Breast epithelium (tissue), 4 donors: ENCODE measurements at regions not wholly inside any gene's neighbourhood (a gene's known extent, or its start where the extent isn't known, plus 50 kb on each side); places are given as distances from the start of the nearest gene placed in this dataset.

Experiments
- DNase-seq, 2 donors: peaks; one replicate each; pipeline ENCODE4 v3.0.0-alpha.2; 2019; ENCODE audit warnings: low spot score in 2 of 2
- H3K27ac ChIP-seq, 2 donors: fragments of 200-600 bp; sonication (generic) in 1 of 2; one replicate each; pipeline ENCODE4 v1.5.1; 2016 to 2019; ENCODE audit warnings: mild to moderate bottlenecking in 1 of 2
- H3K27me3 ChIP-seq, 2 donors: fragments of 200-600 bp; sonication (generic) in 1 of 2; one replicate each; pipeline versions ENCODE4 v1.5.1 to v1.6.0; 2017 to 2019; ENCODE audit warnings: control low read depth in 1 of 2, mild to moderate bottlenecking in 1 of 2
- H3K36me3 ChIP-seq: fragments of 200-600 bp; one replicate; pipeline ENCODE4 v1.5.1; 2019
- H3K4me1 ChIP-seq, 2 donors: fragments of 200-600 bp; sonication (generic); one replicate each; pipeline ENCODE4 v1.5.1; 2016 to 2019; ENCODE audit warnings: control low read depth in 1 of 2
- H3K4me3 ChIP-seq, 3 donors: fragments of 200-600 bp; sonication (generic); 1 replicate in 2 of 3; 2 replicates in 1 of 3; pipeline ENCODE4 v1.5.1; 2016 to 2019; ENCODE audit warnings: mild to moderate bottlenecking in 3 of 3, moderate library complexity in 2 of 3
- H3K9me3 ChIP-seq, 2 donors: fragments of 200-600 bp; sonication (generic) in 1 of 2; one replicate each; pipeline ENCODE4 v1.5.1; 2016 to 2019; ENCODE audit warnings: control low read depth in 1 of 2
- POLR2A ChIP-seq: fragments of 450-650 bp; IDR thresholded peaks from one replicate; pipeline ENCODE4 v1.6.1; 2016; ENCODE audit warnings: antibody characterized with exemption, mild to moderate bottlenecking, moderate library complexity
- POLR2AphosphoS5 ChIP-seq, 3 donors: sonication (generic); formaldehyde crosslinking; IDR thresholded peaks; one replicate each; pipeline ENCODE4 v1.6.1; 2017; ENCODE audit warnings: antibody characterized with exemption in 3 of 3
- intact Hi-C: fragments of 100-400 bp; cut with DNase I; formaldehyde crosslinking; loops from one replicate; pipeline ENCODE4 v1.15.1; 2023; ENCODE audit warnings: low total_unique reads
- TF ChIP-seq, protein P1 (sequence below), 3 donors: fragments of 450-650 bp; IDR thresholded peaks; one replicate each; pipeline ENCODE4 v1.5.1; 2016 to 2017; ENCODE audit warnings: antibody characterized with exemption in 3 of 3, mild to moderate bottlenecking in 3 of 3, moderate library complexity in 3 of 3

GRCh38 chr2:123040506-123040905, 984.6 kb upstream of the CNTNAP5 start:
- no peaks in the 10 kb centered on the region for H3K4me1 ChIP-seq
- H3K36me3 ChIP-seq: no peaks in the 10 kb centered on the region
- H3K27ac ChIP-seq: no peak overlapping the region
- no peak for DNase-seq
- no peaks in the 10 kb centered on the region for H3K9me3 ChIP-seq
- TF ChIP-seq, protein P1, sequence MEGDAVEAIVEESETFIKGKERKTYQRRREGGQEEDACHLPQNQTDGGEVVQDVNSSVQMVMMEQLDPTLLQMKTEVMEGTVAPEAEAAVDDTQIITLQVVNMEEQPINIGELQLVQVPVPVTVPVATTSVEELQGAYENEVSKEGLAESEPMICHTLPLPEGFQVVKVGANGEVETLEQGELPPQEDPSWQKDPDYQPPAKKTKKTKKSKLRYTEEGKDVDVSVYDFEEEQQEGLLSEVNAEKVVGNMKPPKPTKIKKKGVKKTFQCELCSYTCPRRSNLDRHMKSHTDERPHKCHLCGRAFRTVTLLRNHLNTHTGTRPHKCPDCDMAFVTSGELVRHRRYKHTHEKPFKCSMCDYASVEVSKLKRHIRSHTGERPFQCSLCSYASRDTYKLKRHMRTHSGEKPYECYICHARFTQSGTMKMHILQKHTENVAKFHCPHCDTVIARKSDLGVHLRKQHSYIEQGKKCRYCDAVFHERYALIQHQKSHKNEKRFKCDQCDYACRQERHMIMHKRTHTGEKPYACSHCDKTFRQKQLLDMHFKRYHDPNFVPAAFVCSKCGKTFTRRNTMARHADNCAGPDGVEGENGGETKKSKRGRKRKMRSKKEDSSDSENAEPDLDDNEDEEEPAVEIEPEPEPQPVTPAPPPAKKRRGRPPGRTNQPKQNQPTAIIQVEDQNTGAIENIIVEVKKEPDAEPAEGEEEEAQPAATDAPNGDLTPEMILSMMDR (IDR thresholded peaks at IDR 0.05): no peak
- no peak for TF ChIP-seq POLR2AphosphoS5 (IDR thresholded peaks at IDR 0.05)
- TF ChIP-seq POLR2A: no peak
- no peaks in the 10 kb centered on the region for H3K27me3 ChIP-seq
- H3K4me3 ChIP-seq: no peak overlapping the region
- intact Hi-C loops: no loop called here

DNA sequence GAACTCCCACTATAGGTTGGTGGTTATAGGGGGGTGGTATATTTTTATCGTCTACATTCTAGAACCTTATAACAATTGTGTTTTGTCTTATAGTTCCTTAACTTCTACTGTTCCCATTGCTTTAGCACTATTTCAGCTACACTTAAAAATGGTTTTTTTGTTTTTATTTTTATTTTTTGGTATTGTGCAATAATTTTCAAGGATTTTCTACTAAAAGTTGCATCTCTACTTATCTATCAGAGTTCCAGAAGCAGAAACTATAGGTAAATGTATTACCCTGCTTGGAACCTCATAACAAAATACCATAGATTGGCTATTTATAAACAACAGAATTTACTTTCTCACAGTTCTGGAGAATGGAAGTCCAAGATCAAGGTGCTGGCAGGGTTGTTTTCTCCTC, 981.6 kb upstream of the CNTNAP5 start:
- intact Hi-C loops: no loop called here
- H3K9me3 ChIP-seq: no peaks in the 10 kb centered on the region
- no peak overlapping the region for H3K27ac ChIP-seq
- no peak overlapping the region for H3K4me3 ChIP-seq
- no peaks in the 10 kb centered on the region for H3K36me3 ChIP-seq
- TF ChIP-seq POLR2AphosphoS5 (IDR thresholded peaks at IDR 0.05) (no peak), POLR2A (no peak)
- TF ChIP-seq, protein P1 (IDR thresholded peaks at IDR 0.05): no peak
- no peaks in the 10 kb centered on the region for H3K27me3 ChIP-seq
- H3K4me1 ChIP-seq: no peaks in the 10 kb centered on the region
- DNase-seq: no peak

DNA sequence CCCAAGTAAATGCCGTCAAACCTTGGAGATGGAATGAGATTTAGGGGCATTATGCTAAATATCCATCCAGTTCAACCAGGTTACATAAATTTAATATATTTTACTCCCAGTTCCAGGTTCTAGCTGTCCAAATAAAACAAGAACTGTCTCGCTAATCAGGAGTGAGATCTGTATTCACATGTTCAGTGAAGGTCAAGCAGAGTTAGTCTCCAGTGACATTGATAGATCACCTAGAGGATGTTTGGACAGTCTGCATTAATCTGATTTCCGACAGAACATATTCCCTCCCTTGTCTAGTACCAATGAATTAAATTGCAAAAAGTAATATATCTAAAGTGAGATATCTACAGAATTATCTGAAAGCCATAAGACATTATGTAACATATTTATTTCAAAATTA, 979.4 kb upstream of the CNTNAP5 start:
- no peak overlapping the region for H3K27ac ChIP-seq
- H3K4me1 ChIP-seq: no peaks in the 10 kb centered on the region
- no peak overlapping the region for H3K4me3 ChIP-seq
- TF ChIP-seq POLR2A: no peak
- TF ChIP-seq POLR2AphosphoS5 (IDR thresholded peaks at IDR 0.05): no peak
- TF ChIP-seq, protein P1 (IDR thresholded peaks at IDR 0.05): no peak
- no peaks in the 10 kb centered on the region for H3K9me3 ChIP-seq
- intact Hi-C loops: no loop called here
- DNase-seq: no peak
- H3K36me3 ChIP-seq: no peaks in the 10 kb centered on the region
- H3K27me3 ChIP-seq: no peaks in the 10 kb centered on the region

DNA sequence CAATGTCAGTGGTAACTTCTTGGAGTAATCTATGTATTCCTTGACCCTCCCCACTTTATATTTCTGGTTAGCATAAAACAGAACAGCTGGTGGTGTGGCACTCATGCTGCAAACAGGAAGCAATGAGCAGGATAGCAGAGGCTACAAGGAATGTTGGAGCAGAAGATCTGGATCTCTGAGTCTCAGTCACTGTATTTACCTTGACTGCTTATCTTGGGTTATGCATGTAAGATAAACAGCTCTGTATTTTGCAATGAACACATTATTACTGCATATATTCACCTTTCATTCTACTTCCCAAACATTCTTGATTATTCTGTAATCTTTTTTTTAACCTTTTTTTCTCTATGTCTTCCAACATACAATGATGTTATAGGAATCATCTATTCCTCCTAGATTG, 977.9 kb upstream of the CNTNAP5 start:
- Histone ChIP-seq H3K27me3 (no peaks in the 10 kb centered on the region), H3K4me1 (no peaks in the 10 kb centered on the region), H3K36me3 (no peaks in the 10 kb centered on the region), H3K27ac (no peak overlapping the region), H3K4me3 (no peak overlapping the region), H3K9me3 (no peaks in the 10 kb centered on the region)
- intact Hi-C loops: no loop called here
- no peak for TF ChIP-seq POLR2A
- TF ChIP-seq, protein P1 (IDR thresholded peaks at IDR 0.05): no peak
- no peak for TF ChIP-seq POLR2AphosphoS5 (IDR thresholded peaks at IDR 0.05)
- no peak for DNase-seq

GRCh38 chr2:123051136-123051535, 974.0 kb upstream of the CNTNAP5 start:
- Histone ChIP-seq H3K9me3 (peaks cover 0 to 4% of the 10 kb centered on the region in 2 donors), H3K27me3 (no peaks in the 10 kb centered on the region), H3K4me3 (no peak overlapping the region), H3K27ac (no peak overlapping the region), H3K4me1 (no peaks in the 10 kb centered on the region), H3K36me3 (no peaks in the 10 kb centered on the region)
- intact Hi-C loops: no loop called here
- DNase-seq: no peak
- TF ChIP-seq POLR2AphosphoS5 (IDR thresholded peaks at IDR 0.05) (no peak), POLR2A (no peak)
- TF ChIP-seq, protein P1 (IDR thresholded peaks at IDR 0.05): no peak
